ENCODE measurements at regions not wholly inside any gene's neighbourhood (a gene's known extent, or its start where the extent isn't known, plus 50 kb on each side); places are given as distances from the start of the nearest gene placed in this dataset.

- TF ChIP-seq CTCF (IDR thresholded peaks at IDR 0.05 in 2 of 3, conservative IDR thresholded peaks at IDR 0.05 in 1 of 3; ENCODE audit: control insufficient read depth in 2 of 3, extremely low read depth in 1 of 3, insufficient read depth in 1 of 3, low read depth in 3 of 3, low read length in 3 of 3): no peak
- no peak for TF ChIP-seq POLR2A (IDR thresholded peaks at IDR 0.05; ENCODE audit: low read depth, low read length)
- TF ChIP-seq EZH2 (IDR thresholded peaks at IDR 0.05; ENCODE audit: borderline replicate concordance, control insufficient read depth, low read depth, low read length): no peak
- TF ChIP-seq BACH1 (IDR thresholded peaks at IDR 0.05; ENCODE audit: borderline replicate concordance): no peak
- no peak for TF ChIP-seq USF2 (IDR thresholded peaks at IDR 0.05; ENCODE audit: borderline replicate concordance, low read depth, low read length)
- no peak for TF ChIP-seq JUND (IDR thresholded peaks at IDR 0.05; ENCODE audit: low read depth, low read length)
These were observed 313.9 kb upstream of the ROBO2 start for GRCh38 chr3:76726034-76726433.
